Left hindlimb (tissue), 1 donor: ENCODE measurements at regions not wholly inside any gene's neighbourhood (a gene's known extent, or its start where the extent isn't known, plus 50 kb on each side); places are given as distances from the start of the nearest gene placed in this dataset.
"Not testable (repeated sequence)": the region's sequence is repeated elsewhere in the genome, so short reads cannot be mapped to it uniquely, and the experiment has no call there.

Source experiments
- DNase-seq: peaks from one replicate; pipeline ENCODE4 v3.0.0-alpha.2; 2018

GRCh38 chr4:127478271-127478670, 154.5 kb upstream of the INTU start:
- DNase-seq = not testable (repeated sequence)

DNA sequence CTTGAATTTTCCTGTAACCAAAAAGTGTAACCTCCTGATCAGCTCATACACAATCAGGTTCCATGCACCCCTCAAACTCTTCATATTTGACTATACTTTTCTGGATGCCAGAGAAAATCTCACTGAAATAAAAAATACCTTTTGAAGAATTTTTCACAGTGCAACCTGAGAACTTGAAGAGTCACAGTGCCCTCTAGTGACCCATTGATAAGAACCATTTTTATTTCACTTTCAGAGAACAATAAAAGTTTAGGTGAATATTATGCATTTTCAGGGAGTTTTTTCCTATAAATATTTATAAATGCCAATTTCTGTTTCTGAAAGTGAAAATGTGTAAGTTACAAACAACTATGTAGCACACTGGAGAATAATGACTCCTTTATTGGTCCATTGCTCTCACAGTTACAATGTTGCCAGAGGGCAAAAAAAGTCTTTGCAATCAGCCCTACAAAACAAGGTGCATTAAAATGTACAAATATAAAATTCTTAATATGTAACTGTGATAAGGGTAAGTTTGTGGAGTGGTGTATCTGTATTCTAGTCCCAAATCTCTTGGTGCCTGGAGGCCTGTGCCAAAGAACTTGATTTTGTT, 153.6 kb upstream of the INTU start:
- no peak for DNase-seq

- DNase-seq = no peak
Observed at GRCh38 chr4:127482049-127482448, 150.7 kb upstream of the INTU start.

DNA sequence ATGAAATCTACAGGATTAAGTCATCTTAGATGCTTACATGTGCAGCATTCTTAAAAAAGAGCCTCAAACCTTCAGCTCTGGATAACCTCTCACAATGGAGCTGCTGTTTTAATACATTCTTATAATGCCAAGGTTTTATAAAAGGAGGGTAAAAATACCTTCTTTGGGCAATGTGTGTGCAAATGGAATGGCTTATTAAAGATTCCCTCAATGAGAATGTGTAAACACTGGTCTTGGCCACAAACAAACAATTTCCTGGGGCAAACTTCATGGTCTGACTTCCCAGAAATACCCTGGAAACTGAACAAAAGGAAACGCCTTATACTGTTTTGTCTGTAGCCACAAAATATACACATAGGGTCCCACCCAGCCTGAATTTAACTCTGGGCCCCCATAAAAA, 148.6 kb upstream of the INTU start:
- DNase-seq = no peak

GRCh38 chr4:127486248-127486647, 146.5 kb upstream of the INTU start:
- no peak for DNase-seq

GRCh38 chr4:127491571-127491970, 141.2 kb upstream of the INTU start:
- no peak for DNase-seq

DNA sequence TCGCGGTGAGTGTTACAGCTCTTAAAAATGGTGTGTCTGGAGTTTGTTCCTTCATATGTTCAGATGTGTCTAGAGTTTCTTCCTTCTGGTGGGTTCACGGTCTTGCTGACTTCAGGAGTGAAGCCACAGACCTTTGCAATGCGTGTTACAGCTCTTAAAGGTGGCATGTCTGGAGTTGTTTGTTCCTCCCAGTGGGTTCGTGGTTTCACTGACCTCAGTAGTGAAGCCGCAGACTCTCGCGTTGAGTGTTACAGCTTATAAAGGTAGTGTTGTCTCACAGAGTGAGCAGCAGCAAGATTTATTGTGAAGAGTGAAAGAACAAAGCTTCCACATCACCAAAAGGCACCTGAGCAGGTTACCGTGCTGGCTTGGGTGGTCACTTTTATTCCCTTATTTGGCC, 135.9 kb upstream of the INTU start:
- not testable (repeated sequence) for DNase-seq

- DNase-seq = no peak
Observed at GRCh38 chr4:127498366-127498765, 134.4 kb upstream of the INTU start.

DNA sequence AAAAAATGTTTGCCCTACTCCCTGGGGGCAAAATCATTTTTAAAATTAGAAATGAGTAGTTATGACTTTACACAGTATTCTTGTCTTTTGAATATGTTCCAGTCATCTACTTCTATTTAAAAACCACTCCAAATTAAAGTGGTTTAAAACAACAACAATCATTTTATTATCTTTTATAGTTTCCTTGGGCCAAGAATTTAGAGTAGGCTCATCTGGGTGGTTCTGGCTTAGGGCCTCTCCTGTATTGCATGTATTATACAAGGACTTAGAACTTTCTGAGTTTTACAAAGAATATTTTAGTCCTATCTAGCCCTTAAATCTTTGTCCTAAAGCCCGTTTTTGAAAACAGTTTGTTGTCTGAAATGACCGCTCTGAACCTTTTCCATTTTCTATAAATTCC, 132.5 kb upstream of the INTU start:
- DNase-seq = no peak

- DNase-seq = no peak
Observed at GRCh38 chr4:127501103-127501502, 131.7 kb upstream of the INTU start.

- no peak for DNase-seq
Observed at GRCh38 chr4:127503111-127503510, 129.6 kb upstream of the INTU start.

DNA sequence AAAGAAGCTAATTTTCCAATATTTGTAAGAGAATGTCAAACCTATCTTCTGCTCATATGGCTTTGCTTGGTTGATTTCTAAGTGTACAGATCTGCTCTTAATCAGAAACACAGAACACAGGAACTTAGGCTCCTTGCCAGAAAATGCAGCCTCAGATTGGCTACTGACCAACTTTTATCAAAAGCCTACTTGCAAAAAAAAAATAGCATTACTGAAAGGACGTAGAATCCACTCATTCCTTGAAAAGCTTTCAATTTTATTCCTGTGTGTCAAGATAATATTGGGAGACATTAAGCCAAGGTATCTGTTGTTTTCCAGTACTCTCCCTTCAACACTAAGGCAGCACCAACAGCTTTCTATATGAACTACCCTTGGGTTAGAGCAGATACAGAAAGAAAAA, 127.6 kb upstream of the INTU start:
- peak; percentile 26 for DNase-seq

- peak; percentile 27 for DNase-seq
Observed at GRCh38 chr4:127506283-127506682, 126.5 kb upstream of the INTU start.

DNA sequence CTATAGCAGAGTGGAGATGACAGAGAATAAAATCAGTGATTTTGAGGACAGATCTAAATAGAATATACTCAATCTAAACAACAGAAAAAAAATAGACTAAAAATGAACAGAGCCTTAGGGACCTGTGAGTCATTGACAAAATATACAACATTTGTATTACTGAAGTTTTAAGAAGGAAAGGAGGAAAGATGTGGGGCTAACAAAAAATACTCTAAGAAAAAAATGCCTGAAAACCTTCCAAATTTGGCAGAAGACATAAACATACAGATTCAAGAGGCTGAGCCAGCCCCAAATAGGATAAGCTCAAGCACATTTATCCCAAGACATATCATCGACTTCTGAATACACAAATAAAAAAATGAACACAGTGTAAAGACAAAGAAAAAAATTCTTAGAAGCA, 123.6 kb upstream of the INTU start:
- no peak for DNase-seq

GRCh38 chr4:127512672-127513071, 120.1 kb upstream of the INTU start:
- not testable (repeated sequence) for DNase-seq

DNA sequence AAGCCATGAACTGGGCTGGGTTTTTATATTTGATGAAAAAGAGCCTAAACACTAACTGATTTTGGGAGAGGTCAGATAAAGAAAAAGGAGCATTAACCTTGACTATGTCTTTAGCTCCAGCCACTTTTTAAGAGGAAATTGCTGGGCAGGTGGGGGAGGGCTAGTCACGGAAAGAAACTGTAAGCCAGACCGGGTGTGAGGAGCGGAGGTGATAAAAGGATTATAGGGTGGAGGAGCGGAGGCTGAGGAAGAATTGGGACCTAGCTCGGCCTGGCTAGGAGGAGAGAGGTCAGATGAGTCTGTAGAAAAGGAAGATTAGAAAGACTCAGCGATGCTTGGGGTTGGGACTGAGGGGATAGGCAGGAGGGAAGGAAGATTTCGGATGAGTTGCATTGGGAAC, 117.5 kb upstream of the INTU start:
- not testable (repeated sequence) for DNase-seq

DNA sequence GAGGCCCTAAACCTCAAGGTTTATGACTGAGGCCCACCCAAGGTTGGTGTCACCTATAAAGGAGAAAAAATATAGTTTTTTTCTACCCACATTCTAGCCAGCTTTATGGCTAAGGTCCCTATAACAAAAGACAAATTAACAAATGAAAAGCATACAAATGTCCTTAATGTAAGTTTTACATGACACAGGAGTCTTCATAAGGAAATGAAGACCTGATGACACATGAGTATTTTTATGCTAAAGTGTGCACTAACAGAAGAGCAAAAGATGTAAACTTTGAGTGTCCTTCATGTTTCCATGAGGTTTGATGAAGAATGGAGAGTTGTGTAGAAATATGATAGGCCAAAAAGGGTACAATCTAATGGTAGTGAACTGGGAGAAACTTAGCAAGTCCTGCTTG, 114.7 kb upstream of the INTU start:
- DNase-seq = no peak

DNA sequence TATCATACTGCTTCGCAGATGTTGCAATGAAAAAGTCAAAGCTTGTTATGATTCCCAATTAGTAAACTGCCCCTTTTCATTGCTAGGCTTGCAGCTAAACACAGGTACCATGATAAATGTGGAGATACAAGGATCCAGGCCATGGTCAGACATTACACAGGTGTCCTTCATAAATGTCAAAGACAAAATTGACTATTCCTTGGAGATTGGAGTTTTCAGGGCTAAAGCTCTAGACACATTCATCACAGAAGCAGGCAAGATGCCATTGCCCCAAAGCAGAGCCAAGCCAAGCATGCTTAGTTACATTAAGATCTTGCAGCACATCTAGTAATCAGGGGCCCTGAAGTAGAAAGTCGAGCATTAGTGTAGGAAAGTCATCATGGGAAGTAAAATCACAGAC, 111.3 kb upstream of the INTU start:
- no peak for DNase-seq

DNA sequence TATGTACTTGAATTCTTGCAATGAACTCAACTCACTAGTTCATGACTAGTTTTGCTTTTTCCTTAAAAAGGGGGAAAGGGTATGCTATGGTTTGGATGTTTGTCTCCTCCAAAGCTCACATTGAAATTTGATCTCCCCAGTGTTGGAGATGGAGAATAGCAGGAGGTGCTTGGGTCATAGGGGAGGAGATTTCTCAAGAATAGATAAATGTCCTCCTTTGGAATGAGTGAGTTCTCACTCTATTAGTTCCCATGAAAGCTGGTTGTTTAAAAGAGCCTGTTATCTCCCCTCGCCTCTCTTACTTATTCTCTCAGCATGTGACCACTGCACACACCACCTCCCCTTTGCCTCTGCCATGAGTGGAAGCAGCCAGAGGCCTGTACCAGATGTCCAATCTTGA, 109.4 kb upstream of the INTU start:
- DNase-seq = no peak

DNA sequence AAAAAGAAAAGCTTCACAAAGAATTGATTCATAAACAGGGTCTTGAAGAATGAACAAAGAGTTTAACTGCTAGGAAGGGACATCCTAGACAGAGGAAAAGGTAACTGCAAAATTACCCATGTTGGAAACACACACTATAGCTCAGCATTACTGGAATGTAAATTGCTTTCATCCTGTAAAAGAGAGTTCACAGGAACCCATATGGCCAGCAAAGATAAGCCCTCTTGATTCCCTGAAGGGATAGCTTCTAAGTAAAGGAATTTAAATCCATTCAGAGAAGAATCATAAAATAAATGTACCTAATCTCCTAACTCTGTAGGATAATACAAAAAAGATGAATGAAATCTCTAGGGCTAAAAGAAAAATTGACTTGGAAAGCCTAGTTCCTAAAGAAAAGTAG, 107.1 kb upstream of the INTU start:
- no peak for DNase-seq

DNA sequence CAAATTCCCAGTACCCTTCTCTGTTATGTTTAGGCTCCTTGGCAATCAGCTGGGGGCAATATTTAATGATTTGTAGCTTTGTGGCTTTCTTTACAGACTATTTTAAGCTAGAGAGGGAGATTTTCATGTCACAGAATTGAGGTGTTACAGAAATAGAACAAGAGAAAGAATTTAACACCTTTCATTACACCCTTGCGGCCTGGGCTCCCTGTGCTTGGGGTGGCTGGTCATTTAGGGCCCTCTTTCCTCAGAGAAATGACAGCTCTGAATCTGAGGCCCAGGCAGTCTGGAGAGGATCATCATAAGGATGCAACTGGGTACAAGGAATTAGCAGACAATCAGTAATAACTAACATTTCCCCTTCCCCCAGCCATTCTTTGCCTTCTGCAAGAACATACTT, 104.5 kb upstream of the INTU start:
- DNase-seq = no peak

DNA sequence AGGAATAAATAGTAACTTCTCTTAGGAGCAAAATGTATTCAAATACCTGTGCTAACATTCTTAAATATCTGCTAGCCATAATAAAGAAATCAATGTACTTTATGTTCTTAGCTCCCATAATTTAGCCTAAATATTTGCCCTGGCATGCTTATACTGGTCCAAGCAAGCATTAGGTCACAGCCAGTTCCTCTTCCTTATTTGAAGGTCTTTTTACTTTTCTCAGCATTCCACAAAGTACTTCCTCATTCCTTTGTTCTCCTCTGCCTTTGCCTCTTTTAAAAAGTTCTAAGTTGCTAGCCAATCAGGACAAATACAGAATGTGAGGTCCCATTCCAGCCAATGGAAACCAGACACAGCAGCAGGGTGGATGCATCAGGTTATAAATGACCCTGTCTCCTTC, 102.9 kb upstream of the INTU start:
- not testable (repeated sequence) for DNase-seq

DNA sequence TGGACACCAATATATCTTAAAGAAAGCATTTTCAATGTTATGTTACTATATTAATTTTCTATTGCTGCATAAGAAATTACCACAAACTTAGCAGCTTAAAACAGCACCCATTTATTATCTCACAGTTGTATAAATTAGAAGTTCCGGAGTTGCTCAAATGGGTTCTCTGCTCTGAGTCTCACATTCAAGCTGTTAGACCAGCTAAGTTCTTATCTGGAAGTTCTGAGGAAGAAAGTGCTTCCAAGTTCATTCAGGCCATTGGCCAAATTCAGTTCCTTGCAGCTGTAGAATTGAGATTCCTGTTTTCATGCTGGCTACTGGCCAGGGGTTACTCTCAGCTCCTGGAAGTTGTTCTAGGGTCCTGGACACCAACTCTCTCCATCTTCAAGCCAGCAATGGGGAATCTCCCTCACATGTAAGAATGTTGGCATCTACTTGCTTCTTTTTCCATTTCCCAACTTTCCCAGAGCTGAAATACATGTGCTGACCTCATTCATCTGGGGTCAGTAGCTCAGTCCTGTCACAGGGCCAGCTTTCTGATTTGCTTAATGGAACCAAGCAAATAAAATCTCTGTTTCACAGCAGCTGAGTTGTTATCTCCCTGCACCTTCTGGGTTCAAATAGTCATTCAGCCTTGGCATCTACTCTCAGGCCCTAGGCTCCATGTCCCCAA, 99.6 kb upstream of the INTU start:
- peak; percentile 74 for DNase-seq

GRCh38 chr4:127534041-127534825, 98.5 kb upstream of the INTU start:
- DNase-seq = no peak
